H54 (cell line): ENCODE measurements at regions not wholly inside any gene's neighbourhood (a gene's known extent, or its start where the extent isn't known, plus 50 kb on each side); places are given as distances from the start of the nearest gene placed in this dataset.

Source experiments
- DNase-seq: peaks from one replicate; pipeline ENCODE4 v3.0.0; 2011; ENCODE audit warnings: low spot score, mixed read lengths; ENCODE audit not compliant: insufficient read length
- FAIRE-seq: peaks from 3 replicates; lab custom pipeline; 2011; peaks lifted over from hg19 to GRCh38; lab: Jason Lieb, UNC
- POLR2A ChIP-seq: IDR thresholded peaks from 2 replicates; pipeline ENCODE4 v1.6.1; 2011; ENCODE audit warnings: low read depth, mild to moderate bottlenecking, low read length

DNA sequence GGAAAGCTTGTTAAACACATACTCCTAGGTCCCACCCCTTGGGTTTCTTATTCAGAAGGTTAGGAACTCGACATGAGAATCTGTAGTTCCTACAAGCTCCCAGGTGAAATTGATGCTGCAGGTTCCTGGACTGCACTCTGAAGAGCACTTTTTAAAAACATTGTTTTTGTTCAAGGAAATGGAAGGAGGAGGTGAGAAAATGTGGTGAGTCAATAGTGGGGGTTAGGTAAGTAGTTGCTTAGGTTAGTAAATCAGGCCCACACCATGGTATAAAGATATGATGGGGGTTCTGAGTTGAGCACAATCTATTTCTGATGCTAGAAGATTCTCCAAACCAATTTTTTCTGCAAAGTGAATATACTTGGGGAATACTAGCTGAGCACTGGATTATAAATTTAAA lies 450.3 kb downstream of the CCDC91 start:
- DNase-seq, result no peak
- no peak for TF ChIP-seq POLR2A
- no peak for FAIRE-seq

DNA sequence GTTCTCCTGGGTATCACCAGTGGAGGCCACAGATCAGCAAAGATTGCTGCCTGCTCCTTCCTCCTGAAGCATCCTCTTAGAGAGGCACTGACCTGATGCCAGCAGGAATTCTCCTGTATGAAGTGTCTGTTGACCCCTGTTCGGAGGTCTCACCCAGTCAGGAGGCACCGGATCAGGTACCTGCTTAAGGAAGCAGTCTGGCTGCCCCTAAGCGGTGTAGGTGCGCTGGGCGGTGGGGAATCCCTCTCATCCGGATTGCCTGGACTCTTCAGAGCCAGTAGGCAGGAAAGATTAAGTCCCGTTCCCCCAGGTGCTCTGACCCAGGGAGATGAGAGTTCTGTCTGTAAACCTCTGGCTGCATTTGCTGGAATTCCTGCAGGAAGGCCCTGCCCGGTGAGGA lies 455.2 kb downstream of the CCDC91 start:
- no peak for DNase-seq
- no peak for FAIRE-seq
- no peak for TF ChIP-seq POLR2A

DNA sequence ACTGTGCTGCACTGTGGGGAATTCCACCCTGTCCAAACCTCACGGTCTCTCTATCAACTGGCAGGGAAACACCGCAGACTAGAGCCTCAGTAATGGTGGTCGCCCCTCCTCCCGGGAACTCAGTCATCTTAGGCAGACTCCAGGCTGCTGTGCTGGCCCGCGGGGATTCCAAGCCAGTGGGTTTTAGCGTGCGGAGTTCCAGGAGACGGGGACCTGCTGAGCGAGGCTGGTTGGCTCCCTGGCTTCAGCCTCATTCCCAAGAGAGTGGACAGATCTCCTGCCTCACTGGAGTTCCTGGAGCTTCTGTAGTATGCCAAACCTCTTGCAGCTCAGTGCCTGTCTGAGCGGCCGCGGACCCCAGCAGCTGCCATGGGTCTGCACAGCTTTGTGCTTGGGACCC lies 455.6 kb downstream of the CCDC91 start:
- TF ChIP-seq POLR2A, result no peak
- no peak for FAIRE-seq
- DNase-seq, result no peak

DNA sequence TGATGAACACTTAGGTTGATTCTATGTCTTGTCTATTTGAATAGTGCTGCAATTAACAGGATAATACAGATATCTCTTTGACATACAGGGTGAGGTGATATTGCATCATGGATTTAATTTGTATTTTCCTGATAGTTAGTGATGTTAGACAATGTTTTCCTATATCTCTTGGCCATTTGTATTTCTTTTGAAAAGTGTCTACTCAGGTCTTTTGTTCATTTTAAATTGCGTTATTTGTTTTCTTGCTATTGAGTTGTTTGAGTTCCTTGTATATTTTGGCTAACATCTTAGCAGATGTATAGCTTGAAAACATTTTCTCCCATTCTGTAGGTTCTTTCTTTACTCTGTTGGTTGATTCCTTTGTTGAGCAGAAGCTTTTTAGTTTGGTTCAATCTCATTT lies 460.6 kb downstream of the CCDC91 start:
- TF ChIP-seq POLR2A, result no peak
- FAIRE-seq, result no peak
- no peak for DNase-seq

DNA sequence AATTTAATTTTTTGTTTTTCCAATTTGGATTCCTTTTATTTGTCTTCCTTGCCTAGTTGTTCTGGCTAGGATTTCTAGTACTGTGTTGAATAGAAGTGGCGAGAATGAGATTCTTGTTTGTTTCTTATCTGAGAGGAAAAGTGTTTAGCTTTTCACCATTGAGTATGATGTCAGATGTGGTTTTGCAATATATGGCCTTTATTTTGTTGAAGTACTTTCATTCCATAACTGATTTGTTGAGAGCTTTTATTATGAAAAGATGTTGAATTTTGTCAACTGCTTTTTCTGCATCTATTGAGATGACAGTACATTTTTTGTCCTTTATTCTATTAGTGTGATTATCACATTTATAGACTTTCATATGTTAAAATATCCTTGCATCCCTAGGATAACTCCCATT lies 462.0 kb downstream of the CCDC91 start:
- no peak for TF ChIP-seq POLR2A
- no peak for DNase-seq
- FAIRE-seq, result no peak

DNA sequence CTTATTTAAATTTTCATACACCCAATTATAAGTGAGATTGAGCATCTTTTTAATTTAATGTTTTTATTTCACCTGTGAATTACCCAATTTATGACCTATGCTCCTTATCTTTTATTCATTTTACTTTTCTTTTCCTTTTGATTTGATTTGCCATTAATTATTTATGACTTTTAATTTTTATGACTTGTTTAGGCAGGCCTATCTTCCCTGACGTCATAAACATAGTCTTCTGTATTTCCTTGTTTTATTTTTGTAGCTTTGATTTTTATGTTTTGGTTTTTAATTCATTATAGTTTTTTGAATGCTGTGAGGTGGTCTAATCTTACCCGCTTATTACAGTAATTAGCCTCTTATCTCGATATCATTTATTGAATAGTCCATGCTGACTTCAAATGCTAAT lies 467.1 kb upstream of the FAR2 start:
- TF ChIP-seq POLR2A, result no peak

DNA sequence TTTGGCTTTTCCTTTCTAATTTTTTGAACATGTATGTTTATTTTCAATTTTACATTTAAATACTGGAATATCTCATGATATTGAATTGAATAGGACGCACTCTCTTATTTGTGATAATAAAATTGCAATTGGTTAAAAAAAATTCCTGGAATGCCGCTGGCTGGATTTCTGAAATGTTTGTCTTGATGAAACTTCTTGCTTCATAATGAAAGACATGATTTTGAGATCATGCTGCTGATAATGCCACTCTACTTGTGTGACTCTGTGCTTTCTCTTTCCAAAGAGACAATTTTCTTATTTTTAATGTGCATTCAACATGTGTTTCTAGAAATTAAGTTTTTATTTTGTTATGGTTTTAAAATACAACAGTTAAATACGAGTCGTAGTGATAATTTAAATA lies 465.7 kb upstream of the FAR2 start:
- no peak for FAIRE-seq
- TF ChIP-seq POLR2A, result no peak
- no peak for DNase-seq

More for the DNA sequence above, 467.1 kb upstream of the FAR2 start:
- FAIRE-seq, result no peak
- no peak for DNase-seq

DNA sequence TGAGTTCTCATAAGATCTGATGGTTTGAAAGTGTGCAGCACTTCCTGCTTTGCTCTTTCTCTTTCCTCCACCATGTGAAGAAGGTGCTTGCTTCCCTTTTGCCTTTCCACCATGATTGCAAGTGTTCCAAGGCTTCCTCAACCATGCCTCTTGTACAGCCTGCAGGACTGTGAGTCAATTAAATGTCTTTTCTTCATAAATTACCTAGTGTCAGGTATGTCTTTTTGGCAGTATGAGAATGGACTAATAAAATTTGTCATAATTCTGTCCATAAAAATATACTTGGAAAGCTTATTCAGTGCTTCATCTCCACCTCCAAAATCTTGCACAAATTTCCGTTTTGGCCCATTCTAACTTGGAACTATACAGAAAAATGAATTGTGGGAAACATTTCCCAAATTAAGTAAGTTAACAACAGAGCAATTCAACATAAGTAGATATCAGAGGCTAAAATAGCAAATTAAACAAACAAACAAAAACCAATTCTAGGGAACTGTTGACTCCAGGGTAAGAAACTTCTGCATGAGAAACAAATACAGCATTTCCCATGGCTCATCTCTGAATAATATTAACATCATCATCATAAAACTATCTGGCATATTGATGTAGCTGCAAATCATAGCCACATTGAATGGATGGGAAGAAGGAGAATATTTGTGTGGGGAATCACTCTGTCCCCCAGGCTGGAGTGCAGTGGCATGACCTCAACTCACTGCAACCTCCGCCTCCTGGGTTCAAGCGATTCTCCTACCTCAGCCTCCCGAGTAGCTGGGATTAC lies 459.5 kb upstream of the FAR2 start:
- DNase-seq (no peak), FAIRE-seq (no peak)
- TF ChIP-seq POLR2A, result no peak

DNA sequence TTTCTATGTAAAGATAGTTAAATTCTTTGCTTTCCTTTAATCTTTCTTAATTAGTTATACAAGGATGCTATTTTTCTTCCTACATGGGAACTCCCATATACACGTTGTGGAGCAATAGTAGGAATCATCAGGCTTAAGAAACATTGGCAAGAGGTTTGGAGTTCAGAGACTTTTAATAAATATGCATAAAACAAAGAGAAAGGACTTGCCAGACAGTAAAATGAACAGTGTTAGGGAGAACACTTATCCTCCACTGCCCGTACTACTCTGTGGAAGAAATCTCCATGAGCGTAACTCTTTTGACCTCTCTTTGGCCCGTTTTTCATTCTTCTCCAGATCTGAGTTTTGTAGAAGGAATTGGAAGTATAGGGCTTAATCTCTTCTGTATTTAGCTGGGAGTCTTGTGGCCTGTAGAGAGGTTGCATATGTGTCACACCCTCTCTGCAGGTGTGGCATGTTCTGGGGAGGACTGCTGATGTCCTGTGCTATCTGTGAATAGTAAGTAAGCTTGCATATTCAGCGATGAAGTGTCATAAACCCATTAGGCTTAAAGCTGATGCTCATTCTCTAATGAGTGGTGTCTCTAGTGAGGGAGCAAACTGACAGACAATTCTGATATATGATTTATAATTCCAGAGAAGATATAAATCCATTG lies 455.4 kb upstream of the FAR2 start:
- TF ChIP-seq POLR2A, result no peak
- FAIRE-seq (no peak), DNase-seq (no peak)

DNA sequence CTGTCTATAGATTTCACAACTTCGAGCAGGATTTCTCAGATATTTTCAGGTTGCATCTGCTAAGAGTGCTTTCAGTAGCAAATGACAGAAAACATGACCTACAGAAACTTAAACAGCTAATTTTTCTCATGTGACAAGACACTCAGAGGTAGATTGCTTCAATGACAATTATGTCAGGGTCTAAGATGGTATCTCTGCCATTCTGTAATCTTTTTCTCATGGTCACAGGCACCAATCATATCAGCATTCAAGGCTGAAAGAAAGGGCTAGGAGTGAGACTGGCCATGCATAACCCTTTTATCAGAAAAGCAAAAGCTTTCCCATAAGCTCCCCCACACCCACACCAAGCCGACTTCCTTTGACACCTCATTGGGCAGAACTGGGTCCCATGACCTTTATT lies 450.5 kb upstream of the FAR2 start:
- FAIRE-seq (peak; percentile 6), DNase-seq (no peak)
- no peak for TF ChIP-seq POLR2A

DNA sequence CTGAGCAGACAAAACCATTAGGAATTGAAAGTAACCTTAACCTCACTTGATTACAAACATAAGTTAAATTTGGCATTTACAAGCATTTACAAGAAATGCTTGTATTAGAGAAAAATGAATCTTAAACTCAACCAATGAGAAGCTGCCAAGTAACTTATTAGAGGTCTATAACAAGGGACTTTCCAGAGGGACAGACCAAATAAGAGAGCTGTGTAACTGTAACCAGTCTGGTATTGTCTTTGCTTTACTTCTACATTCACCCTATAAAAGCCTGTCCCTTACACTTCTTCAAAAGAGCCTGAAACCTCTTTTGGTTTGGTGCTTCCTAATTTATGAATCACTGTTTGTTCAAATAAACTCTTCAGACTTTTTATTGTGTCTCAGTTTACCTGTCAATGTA lies 450.0 kb upstream of the FAR2 start:
- no peak for TF ChIP-seq POLR2A
- FAIRE-seq (no peak), DNase-seq (no peak)

DNA sequence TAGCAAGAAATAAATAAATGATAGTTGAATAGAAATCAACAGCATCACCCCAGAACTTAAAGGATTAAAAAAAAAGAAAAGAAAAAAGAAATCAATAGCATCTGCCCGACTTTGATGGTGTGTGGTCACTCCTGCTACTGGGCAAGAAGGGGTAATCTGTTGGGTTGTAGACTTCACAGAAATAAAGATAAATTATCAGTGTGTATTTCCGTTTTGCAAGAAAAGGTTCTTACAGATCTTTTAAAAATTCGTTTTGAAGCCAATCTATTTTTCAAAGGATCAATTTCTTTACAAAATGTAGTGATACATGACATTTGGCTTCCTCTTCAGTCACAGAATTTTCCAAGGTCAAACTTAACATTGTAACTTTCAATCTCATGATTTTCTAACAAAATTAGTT lies 448.9 kb upstream of the FAR2 start:
- DNase-seq (no peak), FAIRE-seq (no peak)
- TF ChIP-seq POLR2A, result no peak

DNA sequence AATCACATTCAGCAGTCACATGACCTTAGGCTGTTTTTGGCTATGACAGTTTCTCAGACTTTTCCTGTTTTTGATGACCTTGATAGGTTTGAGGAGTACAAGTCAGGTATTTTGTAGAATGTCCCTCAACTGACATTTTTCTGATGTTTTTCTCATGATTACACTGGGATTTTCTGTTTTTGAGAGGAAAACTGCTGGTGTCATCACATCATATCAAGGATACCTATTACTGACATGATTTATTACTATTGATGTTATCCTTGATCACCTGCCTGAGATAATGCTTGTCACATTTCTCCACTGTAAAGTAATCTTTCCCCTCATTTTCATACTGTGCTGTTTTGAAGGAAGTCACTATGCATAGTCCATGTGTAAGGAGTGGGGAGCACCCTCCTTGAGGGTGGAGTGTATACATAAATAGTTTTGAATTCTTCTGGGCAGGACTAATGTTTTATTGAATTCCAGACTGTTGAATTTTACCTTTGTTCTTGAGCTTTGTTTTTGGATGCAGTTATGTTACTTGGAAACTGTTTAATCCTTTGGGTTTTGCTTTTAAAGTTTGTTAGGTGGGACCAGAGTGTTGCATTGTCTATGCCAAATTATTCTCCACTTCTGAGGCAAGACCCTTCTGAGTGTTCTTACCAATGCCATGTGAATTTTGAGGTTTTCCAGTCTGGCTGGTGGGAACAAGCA lies 444.5 kb upstream of the FAR2 start:
- FAIRE-seq (no peak), DNase-seq (no peak)
- TF ChIP-seq POLR2A, result no peak

DNA sequence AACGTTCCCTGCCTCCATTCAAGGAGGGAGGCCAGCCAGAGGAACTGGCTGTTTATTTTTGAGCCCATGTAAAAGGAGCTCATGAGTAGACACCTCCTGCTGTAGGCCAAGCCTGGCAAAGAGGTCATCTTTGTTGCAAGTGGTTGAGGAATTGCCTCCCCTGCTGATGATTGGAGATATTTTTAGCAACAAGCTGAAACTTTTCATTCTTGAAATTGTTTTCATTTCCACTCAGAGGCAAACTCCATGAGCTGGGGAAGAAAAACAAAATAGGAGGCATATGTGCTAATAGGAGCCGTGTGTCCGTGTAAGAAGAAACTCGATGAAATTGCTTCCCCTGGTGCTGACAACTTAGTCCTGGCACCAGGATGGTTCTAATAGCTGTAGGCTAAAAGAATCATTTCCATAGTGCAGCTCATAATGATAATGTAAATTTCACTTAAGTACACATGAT lies 440.1 kb upstream of the FAR2 start:
- FAIRE-seq (peak; percentile 38), DNase-seq (no peak)
- TF ChIP-seq POLR2A, result no peak
